DND-41 (cell line): ENCODE measurements at regions not wholly inside any gene's neighbourhood (a gene's known extent, or its start where the extent isn't known, plus 50 kb on each side); places are given as distances from the start of the nearest gene placed in this dataset.

Experiments
- EZH2 ChIP-seq: IDR thresholded peaks from 3 replicates; pipeline ENCODE4 v1.6.1; 2012; ENCODE audit warnings: borderline replicate concordance, low read depth, mild to moderate bottlenecking, moderate library complexity, low read length, inconsistent platforms; ENCODE audit not compliant: severe bottlenecking
- TF ChIP-seq, protein P1 (sequence below): IDR thresholded peaks from 2 replicates; pipeline ENCODE4 v1.5.1; 2012; ENCODE audit warnings: borderline replicate concordance, low read length, moderate library complexity, mild to moderate bottlenecking; ENCODE audit not compliant: poor library complexity, severe bottlenecking; ENCODE audit errors: extremely low read depth

DNA sequence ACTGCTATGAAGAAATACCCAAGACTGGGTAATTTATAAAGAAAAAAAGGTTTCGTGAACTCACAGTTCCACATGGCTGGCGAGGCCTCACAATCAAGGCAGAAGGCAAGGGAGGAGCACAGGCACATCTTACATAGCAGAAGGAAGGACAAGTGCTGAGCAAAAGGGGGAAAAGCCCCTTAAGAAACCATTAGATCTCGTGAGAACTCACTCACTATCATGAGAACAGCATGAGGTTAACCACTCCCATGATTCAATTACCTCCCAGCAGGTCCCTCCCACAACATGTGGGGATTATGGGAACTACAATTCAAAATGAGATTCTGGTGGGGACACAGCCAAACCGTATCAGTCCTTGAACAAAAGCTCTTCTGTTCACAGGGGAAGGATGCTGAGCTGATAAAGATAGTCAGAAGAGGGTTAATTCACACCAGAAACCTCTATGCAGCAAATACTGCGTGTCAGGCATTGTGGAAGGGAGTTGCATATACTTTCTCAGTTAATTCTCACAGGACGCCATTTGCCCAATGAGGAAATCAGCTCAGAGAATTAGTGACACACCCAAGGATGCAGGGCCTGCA is 246.2 kb downstream of the FOXO1 start:
- TF ChIP-seq, protein P1, sequence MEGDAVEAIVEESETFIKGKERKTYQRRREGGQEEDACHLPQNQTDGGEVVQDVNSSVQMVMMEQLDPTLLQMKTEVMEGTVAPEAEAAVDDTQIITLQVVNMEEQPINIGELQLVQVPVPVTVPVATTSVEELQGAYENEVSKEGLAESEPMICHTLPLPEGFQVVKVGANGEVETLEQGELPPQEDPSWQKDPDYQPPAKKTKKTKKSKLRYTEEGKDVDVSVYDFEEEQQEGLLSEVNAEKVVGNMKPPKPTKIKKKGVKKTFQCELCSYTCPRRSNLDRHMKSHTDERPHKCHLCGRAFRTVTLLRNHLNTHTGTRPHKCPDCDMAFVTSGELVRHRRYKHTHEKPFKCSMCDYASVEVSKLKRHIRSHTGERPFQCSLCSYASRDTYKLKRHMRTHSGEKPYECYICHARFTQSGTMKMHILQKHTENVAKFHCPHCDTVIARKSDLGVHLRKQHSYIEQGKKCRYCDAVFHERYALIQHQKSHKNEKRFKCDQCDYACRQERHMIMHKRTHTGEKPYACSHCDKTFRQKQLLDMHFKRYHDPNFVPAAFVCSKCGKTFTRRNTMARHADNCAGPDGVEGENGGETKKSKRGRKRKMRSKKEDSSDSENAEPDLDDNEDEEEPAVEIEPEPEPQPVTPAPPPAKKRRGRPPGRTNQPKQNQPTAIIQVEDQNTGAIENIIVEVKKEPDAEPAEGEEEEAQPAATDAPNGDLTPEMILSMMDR = no peak
- no peak for TF ChIP-seq EZH2
